ENCODE measurements at regions not wholly inside any gene's neighbourhood (a gene's known extent, or its start where the extent isn't known, plus 50 kb on each side); places are given as distances from the start of the nearest gene placed in this dataset.

DNA sequence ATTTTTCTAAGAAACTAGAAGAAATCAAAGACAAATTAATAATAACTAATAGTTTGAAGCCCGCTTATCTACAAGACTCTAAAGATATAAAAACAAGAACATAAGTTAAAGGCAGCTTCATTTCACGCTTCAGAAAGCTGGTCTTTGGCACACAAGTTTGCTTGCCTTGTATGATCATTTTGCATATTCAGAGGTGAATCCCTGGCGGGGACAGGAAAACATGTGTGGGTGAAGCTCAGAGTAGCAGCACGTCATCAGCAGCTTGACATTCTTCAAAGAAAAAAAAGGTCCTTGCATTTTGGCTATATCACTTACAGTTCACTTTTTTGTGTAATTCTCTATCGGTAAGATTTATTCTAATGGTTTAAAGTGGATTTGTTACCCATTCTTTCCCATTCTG, 1911.8 kb downstream of the MRPL39 start:
- TF ChIP-seq EP300 (IDR thresholded peaks at IDR 0.05): no peak
- TF ChIP-seq, protein P1, sequence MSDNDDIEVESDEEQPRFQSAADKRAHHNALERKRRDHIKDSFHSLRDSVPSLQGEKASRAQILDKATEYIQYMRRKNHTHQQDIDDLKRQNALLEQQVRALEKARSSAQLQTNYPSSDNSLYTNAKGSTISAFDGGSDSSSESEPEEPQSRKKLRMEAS (IDR thresholded peaks at IDR 0.05): no peak
- TF ChIP-seq POLR2A (IDR thresholded peaks at IDR 0.05; ENCODE audit: low read length): no peak
- TF ChIP-seq NR3C1 (IDR thresholded peaks at IDR 0.05): no peak
- no peak for TF ChIP-seq RAD21 (conservative IDR thresholded peaks at IDR 0.05 in 1 of 2, IDR thresholded peaks at IDR 0.05 in 1 of 2)
- no peak for TF ChIP-seq MYC (IDR thresholded peaks at IDR 0.05; ENCODE audit: borderline replicate concordance, low read length)
- TF ChIP-seq, protein P2, sequence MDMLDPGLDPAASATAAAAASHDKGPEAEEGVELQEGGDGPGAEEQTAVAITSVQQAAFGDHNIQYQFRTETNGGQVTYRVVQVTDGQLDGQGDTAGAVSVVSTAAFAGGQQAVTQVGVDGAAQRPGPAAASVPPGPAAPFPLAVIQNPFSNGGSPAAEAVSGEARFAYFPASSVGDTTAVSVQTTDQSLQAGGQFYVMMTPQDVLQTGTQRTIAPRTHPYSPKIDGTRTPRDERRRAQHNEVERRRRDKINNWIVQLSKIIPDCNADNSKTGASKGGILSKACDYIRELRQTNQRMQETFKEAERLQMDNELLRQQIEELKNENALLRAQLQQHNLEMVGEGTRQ (IDR thresholded peaks at IDR 0.05): no peak
- TF ChIP-seq, protein P3, sequence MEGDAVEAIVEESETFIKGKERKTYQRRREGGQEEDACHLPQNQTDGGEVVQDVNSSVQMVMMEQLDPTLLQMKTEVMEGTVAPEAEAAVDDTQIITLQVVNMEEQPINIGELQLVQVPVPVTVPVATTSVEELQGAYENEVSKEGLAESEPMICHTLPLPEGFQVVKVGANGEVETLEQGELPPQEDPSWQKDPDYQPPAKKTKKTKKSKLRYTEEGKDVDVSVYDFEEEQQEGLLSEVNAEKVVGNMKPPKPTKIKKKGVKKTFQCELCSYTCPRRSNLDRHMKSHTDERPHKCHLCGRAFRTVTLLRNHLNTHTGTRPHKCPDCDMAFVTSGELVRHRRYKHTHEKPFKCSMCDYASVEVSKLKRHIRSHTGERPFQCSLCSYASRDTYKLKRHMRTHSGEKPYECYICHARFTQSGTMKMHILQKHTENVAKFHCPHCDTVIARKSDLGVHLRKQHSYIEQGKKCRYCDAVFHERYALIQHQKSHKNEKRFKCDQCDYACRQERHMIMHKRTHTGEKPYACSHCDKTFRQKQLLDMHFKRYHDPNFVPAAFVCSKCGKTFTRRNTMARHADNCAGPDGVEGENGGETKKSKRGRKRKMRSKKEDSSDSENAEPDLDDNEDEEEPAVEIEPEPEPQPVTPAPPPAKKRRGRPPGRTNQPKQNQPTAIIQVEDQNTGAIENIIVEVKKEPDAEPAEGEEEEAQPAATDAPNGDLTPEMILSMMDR (IDR thresholded peaks at IDR 0.05): no peak
- TF ChIP-seq KDM5A (IDR thresholded peaks at IDR 0.05): no peak
- TF ChIP-seq, protein P4, sequence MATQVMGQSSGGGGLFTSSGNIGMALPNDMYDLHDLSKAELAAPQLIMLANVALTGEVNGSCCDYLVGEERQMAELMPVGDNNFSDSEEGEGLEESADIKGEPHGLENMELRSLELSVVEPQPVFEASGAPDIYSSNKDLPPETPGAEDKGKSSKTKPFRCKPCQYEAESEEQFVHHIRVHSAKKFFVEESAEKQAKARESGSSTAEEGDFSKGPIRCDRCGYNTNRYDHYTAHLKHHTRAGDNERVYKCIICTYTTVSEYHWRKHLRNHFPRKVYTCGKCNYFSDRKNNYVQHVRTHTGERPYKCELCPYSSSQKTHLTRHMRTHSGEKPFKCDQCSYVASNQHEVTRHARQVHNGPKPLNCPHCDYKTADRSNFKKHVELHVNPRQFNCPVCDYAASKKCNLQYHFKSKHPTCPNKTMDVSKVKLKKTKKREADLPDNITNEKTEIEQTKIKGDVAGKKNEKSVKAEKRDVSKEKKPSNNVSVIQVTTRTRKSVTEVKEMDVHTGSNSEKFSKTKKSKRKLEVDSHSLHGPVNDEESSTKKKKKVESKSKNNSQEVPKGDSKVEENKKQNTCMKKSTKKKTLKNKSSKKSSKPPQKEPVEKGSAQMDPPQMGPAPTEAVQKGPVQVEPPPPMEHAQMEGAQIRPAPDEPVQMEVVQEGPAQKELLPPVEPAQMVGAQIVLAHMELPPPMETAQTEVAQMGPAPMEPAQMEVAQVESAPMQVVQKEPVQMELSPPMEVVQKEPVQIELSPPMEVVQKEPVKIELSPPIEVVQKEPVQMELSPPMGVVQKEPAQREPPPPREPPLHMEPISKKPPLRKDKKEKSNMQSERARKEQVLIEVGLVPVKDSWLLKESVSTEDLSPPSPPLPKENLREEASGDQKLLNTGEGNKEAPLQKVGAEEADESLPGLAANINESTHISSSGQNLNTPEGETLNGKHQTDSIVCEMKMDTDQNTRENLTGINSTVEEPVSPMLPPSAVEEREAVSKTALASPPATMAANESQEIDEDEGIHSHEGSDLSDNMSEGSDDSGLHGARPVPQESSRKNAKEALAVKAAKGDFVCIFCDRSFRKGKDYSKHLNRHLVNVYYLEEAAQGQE (IDR thresholded peaks at IDR 0.05): no peak

Data from A549 (cell line).